ENCODE measurements at regions not wholly inside any gene's neighbourhood (a gene's known extent, or its start where the extent isn't known, plus 50 kb on each side); places are given as distances from the start of the nearest gene placed in this dataset.

- Histone ChIP-seq H3K4me2 (ENCODE audit: insufficient read depth, insufficient read length, low read length) (no peak overlapping the region), H2BK15ac (ENCODE audit: low read depth, low read length) (no peak overlapping the region), H2BK12ac (ENCODE audit: insufficient read length, low read depth, low read length) (no peak overlapping the region), H2BK120ac (ENCODE audit: low read depth, low read length, poor library complexity, severe bottlenecking) (no peak overlapping the region), H2BK5ac (ENCODE audit: insufficient read length, low read length) (no peak overlapping the region), H3K27ac (ENCODE audit: insufficient read length, low read depth, low read length) (no peak overlapping the region), H3T11ph (ENCODE audit: low read length) (no peak overlapping the region), H3K56ac (ENCODE audit: insufficient read length, low read depth, low read length) (no peak overlapping the region), H3K9ac (ENCODE audit: extremely low read depth, insufficient read length, low read length) (no peak overlapping the region), H3K9me3 (ENCODE audit: control insufficient read depth, low read depth, low read length) (no peaks in the 10 kb centered on the region), H4K8ac (replicated peaks; ENCODE audit: insufficient read length, low read depth, low read length) (no peak overlapping the region), H3K23me2 (ENCODE audit: insufficient read length, low read depth, low read length, poor library complexity, severe bottlenecking) (no peaks in the 10 kb centered on the region), H3K79me1 (ENCODE audit: insufficient read depth, low read depth, low read length, poor library complexity, severe bottlenecking) (no peaks in the 10 kb centered on the region), H3K4ac (ENCODE audit: low read depth, low read length) (no peak overlapping the region), H3K23ac (ENCODE audit: insufficient read length, low read depth, low read length) (no peak overlapping the region), H3K18ac (ENCODE audit: insufficient read length, low read depth, low read length) (no peak overlapping the region), H4K5ac (ENCODE audit: insufficient read length, low read depth, low read length) (no peak overlapping the region), H4K20me1 (ENCODE audit: control insufficient read depth, insufficient read depth, insufficient read length) (no peaks in the 10 kb centered on the region), H2AFZ (ENCODE audit: low read length) (no peak overlapping the region), H4K91ac (ENCODE audit: insufficient read length, low read depth, low read length) (no peak overlapping the region), H2BK20ac (ENCODE audit: low read depth, low read length, poor library complexity, severe bottlenecking) (no peak overlapping the region), H3K14ac (ENCODE audit: insufficient read depth, low read length) (no peak overlapping the region), H3K79me2 (ENCODE audit: insufficient read depth, low read length) (no peaks in the 10 kb centered on the region), H2AK5ac (ENCODE audit: insufficient read length, low read length) (no peak overlapping the region), H3K27me3 (ENCODE audit: insufficient read depth, low read length) (no peaks in the 10 kb centered on the region), H3K4me1 (ENCODE audit: insufficient read depth, low read length) (no peaks in the 10 kb centered on the region)
- no peak for DNase-seq
- no peak overlapping the region for H3K27ac Mint-ChIP-seq
- no CpG with 5 or more reads among the region's 1 CpG for WGBS (ENCODE audit: extremely low coverage, insufficient read length, low lambda C conversion rate)
- no peaks in the 10 kb centered on the region for H3K4me1 Mint-ChIP-seq
- H3K4me3 Mint-ChIP-seq: no peak overlapping the region
- H3K9me3 Mint-ChIP-seq: no peaks in the 10 kb centered on the region; a peak in 1 of 5 replicates
- H3K27me3 Mint-ChIP-seq (ENCODE audit: low read depth): no peaks in the 10 kb centered on the region
- no peaks in the 10 kb centered on the region for H3K36me3 Mint-ChIP-seq (ENCODE audit: insufficient read depth in 1 of 3, low read depth in 3 of 3)
- no peak for TF ChIP-seq CTCF (conservative IDR thresholded peaks at IDR 0.05)
Measured at GRCh38 chr4:116202524-116202923, 882.9 kb downstream of the TRAM1L1 start.
